ENCODE measurements at regions not wholly inside any gene's neighbourhood (a gene's known extent, or its start where the extent isn't known, plus 50 kb on each side); places are given as distances from the start of the nearest gene placed in this dataset.
"Not testable (repeated sequence)": the region's sequence is repeated elsewhere in the genome, so short reads cannot be mapped to it uniquely, and the experiment has no call there.

DNA sequence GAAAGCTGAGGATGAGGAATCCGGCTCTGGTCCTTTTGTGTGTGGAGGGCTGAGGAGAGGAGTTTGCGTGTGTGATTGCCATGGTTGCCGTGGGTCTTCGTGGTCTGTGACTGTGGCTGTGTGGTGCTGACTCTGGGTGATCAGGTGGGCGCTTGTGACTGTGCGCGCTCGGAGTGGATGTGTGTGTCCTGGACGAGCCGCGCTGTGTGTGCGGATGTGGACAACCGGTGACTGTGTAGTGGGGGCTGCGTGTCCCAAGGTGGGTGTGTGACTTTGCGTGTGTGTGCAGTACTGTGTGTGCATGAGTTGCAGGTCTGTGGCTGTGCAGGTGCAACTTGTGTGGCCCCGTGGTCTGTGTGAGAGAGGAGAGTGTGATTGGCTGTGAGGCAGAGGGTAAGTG, 172.0 kb upstream of the ZNG1E start:
- TF ChIP-seq, protein P1, sequence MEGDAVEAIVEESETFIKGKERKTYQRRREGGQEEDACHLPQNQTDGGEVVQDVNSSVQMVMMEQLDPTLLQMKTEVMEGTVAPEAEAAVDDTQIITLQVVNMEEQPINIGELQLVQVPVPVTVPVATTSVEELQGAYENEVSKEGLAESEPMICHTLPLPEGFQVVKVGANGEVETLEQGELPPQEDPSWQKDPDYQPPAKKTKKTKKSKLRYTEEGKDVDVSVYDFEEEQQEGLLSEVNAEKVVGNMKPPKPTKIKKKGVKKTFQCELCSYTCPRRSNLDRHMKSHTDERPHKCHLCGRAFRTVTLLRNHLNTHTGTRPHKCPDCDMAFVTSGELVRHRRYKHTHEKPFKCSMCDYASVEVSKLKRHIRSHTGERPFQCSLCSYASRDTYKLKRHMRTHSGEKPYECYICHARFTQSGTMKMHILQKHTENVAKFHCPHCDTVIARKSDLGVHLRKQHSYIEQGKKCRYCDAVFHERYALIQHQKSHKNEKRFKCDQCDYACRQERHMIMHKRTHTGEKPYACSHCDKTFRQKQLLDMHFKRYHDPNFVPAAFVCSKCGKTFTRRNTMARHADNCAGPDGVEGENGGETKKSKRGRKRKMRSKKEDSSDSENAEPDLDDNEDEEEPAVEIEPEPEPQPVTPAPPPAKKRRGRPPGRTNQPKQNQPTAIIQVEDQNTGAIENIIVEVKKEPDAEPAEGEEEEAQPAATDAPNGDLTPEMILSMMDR (CRISPR knock-in tag; IDR thresholded peaks at IDR 0.05) = not testable (repeated sequence)
- TF ChIP-seq NFATC3, IRF2, SP4 (CRISPR knock-in tag; IDR thresholded peaks at IDR 0.05): not testable (repeated sequence)
- TF ChIP-seq, protein P2, sequence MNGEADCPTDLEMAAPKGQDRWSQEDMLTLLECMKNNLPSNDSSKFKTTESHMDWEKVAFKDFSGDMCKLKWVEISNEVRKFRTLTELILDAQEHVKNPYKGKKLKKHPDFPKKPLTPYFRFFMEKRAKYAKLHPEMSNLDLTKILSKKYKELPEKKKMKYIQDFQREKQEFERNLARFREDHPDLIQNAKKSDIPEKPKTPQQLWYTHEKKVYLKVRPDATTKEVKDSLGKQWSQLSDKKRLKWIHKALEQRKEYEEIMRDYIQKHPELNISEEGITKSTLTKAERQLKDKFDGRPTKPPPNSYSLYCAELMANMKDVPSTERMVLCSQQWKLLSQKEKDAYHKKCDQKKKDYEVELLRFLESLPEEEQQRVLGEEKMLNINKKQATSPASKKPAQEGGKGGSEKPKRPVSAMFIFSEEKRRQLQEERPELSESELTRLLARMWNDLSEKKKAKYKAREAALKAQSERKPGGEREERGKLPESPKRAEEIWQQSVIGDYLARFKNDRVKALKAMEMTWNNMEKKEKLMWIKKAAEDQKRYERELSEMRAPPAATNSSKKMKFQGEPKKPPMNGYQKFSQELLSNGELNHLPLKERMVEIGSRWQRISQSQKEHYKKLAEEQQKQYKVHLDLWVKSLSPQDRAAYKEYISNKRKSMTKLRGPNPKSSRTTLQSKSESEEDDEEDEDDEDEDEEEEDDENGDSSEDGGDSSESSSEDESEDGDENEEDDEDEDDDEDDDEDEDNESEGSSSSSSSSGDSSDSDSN (CRISPR knock-in tag; IDR thresholded peaks at IDR 0.05) = not testable (repeated sequence)

Measured in HepG2 (cell line).